ENCODE measurements at regions not wholly inside any gene's neighbourhood (a gene's known extent, or its start where the extent isn't known, plus 50 kb on each side); places are given as distances from the start of the nearest gene placed in this dataset.

GRCh38 chr11:134513585-134514120 is 101.6 kb upstream of the B3GAT1 start:
- no peak for TF ChIP-seq POLR2A (IDR thresholded peaks at IDR 0.05)
- TF ChIP-seq, protein P1, sequence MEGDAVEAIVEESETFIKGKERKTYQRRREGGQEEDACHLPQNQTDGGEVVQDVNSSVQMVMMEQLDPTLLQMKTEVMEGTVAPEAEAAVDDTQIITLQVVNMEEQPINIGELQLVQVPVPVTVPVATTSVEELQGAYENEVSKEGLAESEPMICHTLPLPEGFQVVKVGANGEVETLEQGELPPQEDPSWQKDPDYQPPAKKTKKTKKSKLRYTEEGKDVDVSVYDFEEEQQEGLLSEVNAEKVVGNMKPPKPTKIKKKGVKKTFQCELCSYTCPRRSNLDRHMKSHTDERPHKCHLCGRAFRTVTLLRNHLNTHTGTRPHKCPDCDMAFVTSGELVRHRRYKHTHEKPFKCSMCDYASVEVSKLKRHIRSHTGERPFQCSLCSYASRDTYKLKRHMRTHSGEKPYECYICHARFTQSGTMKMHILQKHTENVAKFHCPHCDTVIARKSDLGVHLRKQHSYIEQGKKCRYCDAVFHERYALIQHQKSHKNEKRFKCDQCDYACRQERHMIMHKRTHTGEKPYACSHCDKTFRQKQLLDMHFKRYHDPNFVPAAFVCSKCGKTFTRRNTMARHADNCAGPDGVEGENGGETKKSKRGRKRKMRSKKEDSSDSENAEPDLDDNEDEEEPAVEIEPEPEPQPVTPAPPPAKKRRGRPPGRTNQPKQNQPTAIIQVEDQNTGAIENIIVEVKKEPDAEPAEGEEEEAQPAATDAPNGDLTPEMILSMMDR (IDR thresholded peaks at IDR 0.05) = no peak

All from body of pancreas (tissue), 4 donors.